Omental fat pad (tissue), 3 donors: ENCODE measurements at regions not wholly inside any gene's neighbourhood (a gene's known extent, or its start where the extent isn't known, plus 50 kb on each side); places are given as distances from the start of the nearest gene placed in this dataset.

Experiments used
- ATAC-seq: fragments of 150-250 bp; one replicate; pipeline ENCODE4 v1.9.1; 2016; ENCODE audit warnings: mild to moderate bottlenecking, moderate library complexity; ENCODE audit not compliant: low FRiP score
- DNase-seq: peaks from one replicate; pipeline ENCODE4 v3.0.0-alpha.2; 2019; ENCODE audit warnings: low spot score
- TF ChIP-seq, protein P1 (sequence below), 3 donors: fragments of 450-650 bp; IDR thresholded peaks; one replicate each; pipeline ENCODE4 v1.5.1; 2016 to 2017; ENCODE audit warnings: antibody characterized with exemption in 3 of 3, mild to moderate bottlenecking in 3 of 3, moderate library complexity in 2 of 3

DNA sequence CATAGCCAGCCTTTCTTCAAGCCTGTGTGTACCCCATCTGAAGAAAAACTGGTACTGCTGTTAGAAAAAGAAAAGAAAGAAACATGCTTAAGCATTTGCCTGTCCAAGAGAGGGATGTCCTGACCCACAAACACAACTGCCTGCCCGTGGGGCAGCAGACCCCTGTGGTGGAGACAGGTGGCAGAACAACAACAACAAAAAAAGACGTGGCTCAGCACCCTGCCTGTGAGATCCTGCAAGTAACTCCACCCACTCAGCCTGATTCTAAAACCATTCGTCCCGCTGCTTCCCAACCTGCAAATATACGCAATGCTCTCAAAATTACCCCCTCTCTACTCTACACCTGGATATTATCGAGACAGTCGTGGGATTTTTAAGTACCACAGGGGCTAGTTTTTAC lies 64.9 kb upstream of the ZDHHC17 start:
- DNase-seq (no peak), ATAC-seq (no peak)
- TF ChIP-seq, protein P1, sequence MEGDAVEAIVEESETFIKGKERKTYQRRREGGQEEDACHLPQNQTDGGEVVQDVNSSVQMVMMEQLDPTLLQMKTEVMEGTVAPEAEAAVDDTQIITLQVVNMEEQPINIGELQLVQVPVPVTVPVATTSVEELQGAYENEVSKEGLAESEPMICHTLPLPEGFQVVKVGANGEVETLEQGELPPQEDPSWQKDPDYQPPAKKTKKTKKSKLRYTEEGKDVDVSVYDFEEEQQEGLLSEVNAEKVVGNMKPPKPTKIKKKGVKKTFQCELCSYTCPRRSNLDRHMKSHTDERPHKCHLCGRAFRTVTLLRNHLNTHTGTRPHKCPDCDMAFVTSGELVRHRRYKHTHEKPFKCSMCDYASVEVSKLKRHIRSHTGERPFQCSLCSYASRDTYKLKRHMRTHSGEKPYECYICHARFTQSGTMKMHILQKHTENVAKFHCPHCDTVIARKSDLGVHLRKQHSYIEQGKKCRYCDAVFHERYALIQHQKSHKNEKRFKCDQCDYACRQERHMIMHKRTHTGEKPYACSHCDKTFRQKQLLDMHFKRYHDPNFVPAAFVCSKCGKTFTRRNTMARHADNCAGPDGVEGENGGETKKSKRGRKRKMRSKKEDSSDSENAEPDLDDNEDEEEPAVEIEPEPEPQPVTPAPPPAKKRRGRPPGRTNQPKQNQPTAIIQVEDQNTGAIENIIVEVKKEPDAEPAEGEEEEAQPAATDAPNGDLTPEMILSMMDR (IDR thresholded peaks at IDR 0.05) = no peak

DNA sequence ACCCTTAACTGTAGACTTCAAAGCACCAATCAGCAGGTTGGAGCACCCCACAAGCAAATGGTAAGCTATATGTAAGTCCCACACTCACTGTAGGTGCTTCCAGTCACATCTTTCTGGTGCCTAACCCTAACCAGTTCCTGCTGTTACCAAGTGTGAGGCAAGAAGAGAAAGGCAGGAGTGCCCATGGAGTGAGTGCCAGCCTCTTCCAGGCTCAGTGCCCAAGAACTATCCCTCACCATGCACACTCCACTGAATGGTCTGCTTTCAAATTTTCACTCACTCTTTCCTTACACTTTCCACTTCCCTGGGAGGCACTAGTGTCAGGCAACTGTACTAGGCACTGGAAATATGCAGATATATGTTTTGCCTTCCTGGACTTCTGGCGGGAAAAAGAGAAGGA lies 62.2 kb upstream of the ZDHHC17 start:
- TF ChIP-seq, protein P1 (IDR thresholded peaks at IDR 0.05) = no peak
- no peak for DNase-seq
- no peak for ATAC-seq

DNA sequence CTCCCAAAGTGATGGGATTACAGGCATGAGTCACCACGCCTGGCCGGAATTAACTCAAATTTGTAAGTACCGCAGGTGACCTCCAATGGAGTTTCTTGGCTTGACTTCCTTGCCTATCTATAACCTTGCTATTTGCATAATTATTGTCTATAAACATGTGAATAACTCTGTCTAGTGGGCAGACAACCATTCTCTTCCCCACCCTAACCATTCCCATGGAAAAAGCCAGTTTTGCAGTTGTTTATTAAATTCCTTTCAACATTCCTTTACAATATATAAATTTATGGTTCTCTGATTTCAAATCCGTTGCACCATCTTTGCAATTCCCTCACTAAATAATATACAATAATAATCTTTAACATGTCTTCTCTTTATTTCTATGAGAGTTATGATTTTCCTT lies 61.0 kb upstream of the ZDHHC17 start:
- ATAC-seq = no peak
- TF ChIP-seq, protein P1 (IDR thresholded peaks at IDR 0.05) = no peak
- no peak for DNase-seq

- ATAC-seq (no peak), DNase-seq (no peak)
- TF ChIP-seq, protein P1 (IDR thresholded peaks at IDR 0.05) = no peak
Measured at GRCh38 chr12:76704693-76705092, 59.2 kb upstream of the ZDHHC17 start.

DNA sequence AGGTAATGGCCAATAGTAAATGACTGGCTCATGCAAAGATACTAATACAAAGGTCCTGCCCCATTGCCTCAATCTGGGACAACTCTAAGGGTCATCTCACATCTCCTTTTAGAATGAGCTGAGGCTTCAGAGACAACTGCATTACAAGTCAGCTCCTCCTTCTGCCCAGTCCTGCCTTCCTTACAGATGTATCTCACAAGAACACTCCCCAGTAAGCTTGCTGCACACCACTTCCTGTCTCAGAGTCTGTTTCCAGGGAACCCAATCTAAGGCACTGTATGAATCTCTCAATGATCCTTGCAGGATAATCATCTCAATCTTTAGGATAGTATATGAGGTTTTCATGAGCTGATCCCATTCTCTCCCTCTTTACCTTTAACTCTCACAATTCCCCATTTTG lies 57.8 kb upstream of the ZDHHC17 start:
- TF ChIP-seq, protein P1 (IDR thresholded peaks at IDR 0.05) = no peak
- DNase-seq = no peak
- ATAC-seq = no peak

GRCh38 chr12:76706761-76707160 lies 57.2 kb upstream of the ZDHHC17 start:
- no peak for DNase-seq
- TF ChIP-seq, protein P1 (IDR thresholded peaks at IDR 0.05) = no peak
- no peak for ATAC-seq

DNA sequence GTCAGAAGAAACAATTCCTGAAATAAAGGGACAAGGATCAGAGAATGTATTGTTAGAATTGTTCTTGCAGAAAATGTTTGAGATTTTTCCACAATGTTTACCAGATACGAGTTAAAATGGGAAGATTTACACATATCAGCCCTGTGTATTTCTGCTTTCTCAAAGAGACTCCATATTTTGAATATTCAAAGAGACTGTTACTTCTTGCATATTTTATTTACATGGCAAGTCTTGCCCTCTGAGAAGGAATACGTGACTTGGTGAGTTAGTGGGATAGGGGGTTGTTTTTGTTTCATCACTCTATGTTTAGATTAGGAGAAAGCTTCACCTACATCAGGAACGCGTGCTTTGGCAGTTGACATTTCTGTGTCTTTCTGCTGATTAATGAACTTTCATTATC lies 56.1 kb upstream of the ZDHHC17 start:
- ATAC-seq (no peak), DNase-seq (no peak)
- TF ChIP-seq, protein P1 (IDR thresholded peaks at IDR 0.05) = no peak
